K562 (cell line): ENCODE measurements at regions not wholly inside any gene's neighbourhood (a gene's known extent, or its start where the extent isn't known, plus 50 kb on each side); places are given as distances from the start of the nearest gene placed in this dataset.
A peak's percentile ranks its signal among the peaks of the same experiment; 100 is the strongest.

Experiments used
- ASH1L ChIP-seq: fragments of 450-650 bp; IDR thresholded peaks from 2 replicates; pipeline ENCODE4 v1.6.1; 2018; ENCODE audit warnings: borderline replicate concordance, mild to moderate bottlenecking, low read depth; ENCODE audit not compliant: partially characterized antibody
- ATF1 ChIP-seq, 2 experiments: fragments of 450-650 bp in 1 of 2; IDR thresholded peaks; 2 replicates each; pipeline ENCODE4 v1.6.1; 2016; ENCODE audit warnings: missing compliant biosample characterization in 1 of 2, missing genetic modification characterization in 1 of 2
- CTBP1 ChIP-seq: fragments of 450-650 bp; IDR thresholded peaks from 2 replicates; pipeline ENCODE4 v1.6.1; 2016; ENCODE audit warnings: borderline replicate concordance
- CTCF ChIP-seq, 3 experiments: IDR thresholded peaks in 2 of 3; conservative IDR thresholded peaks in 1 of 3; 2 replicates each; pipeline ENCODE4 v1.5.1; 2011 to 2012; ENCODE audit warnings: low read length in 3 of 3, mild to moderate bottlenecking in 3 of 3, control low read depth in 2 of 3, improper control_type of control experiment in 1 of 3, inconsistent platforms in 1 of 3, low read depth in 1 of 3, mixed read lengths in 1 of 3, moderate library complexity in 1 of 3; ENCODE audit not compliant: insufficient read depth in 2 of 3
- ELF4 ChIP-seq: fragments of 450-650 bp; formaldehyde crosslinking; IDR thresholded peaks from 2 replicates; pipeline ENCODE4 v1.4.0; 2022; ENCODE audit warnings: missing genetic modification characterization
- FOS ChIP-seq: IDR thresholded peaks from 3 replicates; pipeline ENCODE4 v1.6.1; 2011; ENCODE audit not compliant: insufficient read length; ENCODE audit errors: extremely low read depth
- HMG20B ChIP-seq: fragments of 250-450 bp; sonication (Bioruptor Pico); IDR thresholded peaks from 2 replicates; pipeline ENCODE4 v1.5.0; 2021; ENCODE audit warnings: mild to moderate bottlenecking
- KLF16 ChIP-seq: IDR thresholded peaks from 2 replicates; pipeline ENCODE4 v1.6.1; 2016; ENCODE audit warnings: antibody characterized with exemption
- POLR2H ChIP-seq: IDR thresholded peaks from 2 replicates; pipeline ENCODE4 v1.6.1; 2016; ENCODE audit warnings: missing genetic modification characterization, low read depth, mild to moderate bottlenecking, control low read depth, missing compliant biosample characterization, moderate library complexity
- PRPF4 ChIP-seq: fragments of 200-400 bp; formaldehyde crosslinking; IDR thresholded peaks from one replicate; pipeline ENCODE4 v1.6.1; 2017; ENCODE audit warnings: low read length, low read depth, mild to moderate bottlenecking; ENCODE audit not compliant: insufficient read depth, poor library complexity, severe bottlenecking
- RBM25 ChIP-seq: fragments of 200-400 bp; formaldehyde crosslinking; IDR thresholded peaks from 2 replicates; pipeline ENCODE4 v1.6.1; 2018; ENCODE audit warnings: low read length, low read depth, moderate library complexity; ENCODE audit not compliant: severe bottlenecking
- RCOR1 ChIP-seq, 2 experiments: IDR thresholded peaks; 2 replicates each; pipeline ENCODE4 v1.6.1; 2012; ENCODE audit warnings: low read depth in 2 of 2, low read length in 2 of 2, borderline replicate concordance in 1 of 2, improper control_type of control experiment in 1 of 2
- SAFB ChIP-seq: fragments of 200-400 bp; formaldehyde crosslinking; IDR thresholded peaks from 2 replicates; pipeline ENCODE4 v1.6.1; 2017; ENCODE audit warnings: low read depth, low read length, borderline replicate concordance
- TEAD4 ChIP-seq, 2 experiments: sonication (generic) in 1 of 2; formaldehyde crosslinking in 1 of 2; IDR thresholded peaks; 2 replicates each; pipeline versions ENCODE4 v1.6.1 to v1.8.0; 2012 to 2022; ENCODE audit warnings: borderline replicate concordance in 1 of 2, inconsistent platforms in 1 of 2, low read length in 1 of 2, mild to moderate bottlenecking in 1 of 2, missing genetic modification reagents in 1 of 2
- TGIF2 ChIP-seq: sonication (generic); formaldehyde crosslinking; IDR thresholded peaks from 2 replicates; pipeline ENCODE4 v1.8.1; 2022; ENCODE audit warnings: mild to moderate bottlenecking, missing genetic modification reagents, moderate library complexity
- ZNF23 ChIP-seq: fragments of 250-450 bp; sonication (Bioruptor Pico); IDR thresholded peaks from 2 replicates; pipeline ENCODE4 v1.4.0; 2020; ENCODE audit warnings: mild to moderate bottlenecking
- ZNF586 ChIP-seq: fragments of 450-650 bp; formaldehyde crosslinking; conservative IDR thresholded peaks from 2 replicates; pipeline ENCODE4 v1.4.0; 2020; ENCODE audit warnings: mild to moderate bottlenecking, moderate library complexity
- TF ChIP-seq, protein P1 (sequence below): fragments of 450-650 bp; IDR thresholded peaks from 2 replicates; pipeline ENCODE4 v1.6.1; 2016
- TF ChIP-seq, protein P2 (sequence below): fragments of 450-650 bp; IDR thresholded peaks from one replicate; pipeline ENCODE4 v1.6.1; 2018; ENCODE audit warnings: mild to moderate bottlenecking, moderate library complexity; ENCODE audit not compliant: partially characterized antibody
- TF ChIP-seq, protein P3 (sequence below): fragments of 450-650 bp; IDR thresholded peaks from 2 replicates; pipeline ENCODE4 v1.6.1; 2018; ENCODE audit not compliant: partially characterized antibody

- peak in 1 of 2 experiments; percentile 72; a peak in 2 of 4 replicates for TF ChIP-seq RCOR1 (IDR thresholded peaks at IDR 0.05; ENCODE audit: borderline replicate concordance in 1 of 2, low read depth in 2 of 2, low read length in 2 of 2)
- peak; percentile 68 for TF ChIP-seq FOS
- no peak for TF ChIP-seq TGIF2 (CRISPR knock-in tag)
- 0 out of 2 replicates have a peak, but pooled peaks have one; percentile 11 for TF ChIP-seq KLF16
- TF ChIP-seq TEAD4 (IDR thresholded peaks at IDR 0.05; ENCODE audit: low read length) = 0 out of 2 replicates have a peak, but pooled peaks have one; percentile 7
- no peak for TF ChIP-seq TEAD4 (CRISPR knock-in tag; IDR thresholded peaks at IDR 0.05; ENCODE audit: borderline replicate concordance)
- TF ChIP-seq, protein P1, sequence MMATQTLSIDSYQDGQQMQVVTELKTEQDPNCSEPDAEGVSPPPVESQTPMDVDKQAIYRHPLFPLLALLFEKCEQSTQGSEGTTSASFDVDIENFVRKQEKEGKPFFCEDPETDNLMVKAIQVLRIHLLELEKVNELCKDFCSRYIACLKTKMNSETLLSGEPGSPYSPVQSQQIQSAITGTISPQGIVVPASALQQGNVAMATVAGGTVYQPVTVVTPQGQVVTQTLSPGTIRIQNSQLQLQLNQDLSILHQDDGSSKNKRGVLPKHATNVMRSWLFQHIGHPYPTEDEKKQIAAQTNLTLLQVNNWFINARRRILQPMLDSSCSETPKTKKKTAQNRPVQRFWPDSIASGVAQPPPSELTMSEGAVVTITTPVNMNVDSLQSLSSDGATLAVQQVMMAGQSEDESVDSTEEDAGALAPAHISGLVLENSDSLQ = 0 out of 2 replicates have a peak, but pooled peaks have one; percentile 8
- TF ChIP-seq, protein P2, sequence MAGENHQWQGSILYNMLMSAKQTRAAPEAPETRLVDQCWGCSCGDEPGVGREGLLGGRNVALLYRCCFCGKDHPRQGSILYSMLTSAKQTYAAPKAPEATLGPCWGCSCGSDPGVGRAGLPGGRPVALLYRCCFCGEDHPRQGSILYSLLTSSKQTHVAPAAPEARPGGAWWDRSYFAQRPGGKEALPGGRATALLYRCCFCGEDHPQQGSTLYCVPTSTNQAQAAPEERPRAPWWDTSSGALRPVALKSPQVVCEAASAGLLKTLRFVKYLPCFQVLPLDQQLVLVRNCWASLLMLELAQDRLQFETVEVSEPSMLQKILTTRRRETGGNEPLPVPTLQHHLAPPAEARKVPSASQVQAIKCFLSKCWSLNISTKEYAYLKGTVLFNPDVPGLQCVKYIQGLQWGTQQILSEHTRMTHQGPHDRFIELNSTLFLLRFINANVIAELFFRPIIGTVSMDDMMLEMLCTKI = no peak
- no peak for TF ChIP-seq ZNF23 (CRISPR knock-in tag)
- peak; percentile 66 for TF ChIP-seq ASH1L
- 0 out of 6 replicates have a peak, but pooled peaks of 1 of the 3 experiments have one; percentile 2 for TF ChIP-seq CTCF (IDR thresholded peaks at IDR 0.05 in 2 of 3, conservative IDR thresholded peaks at IDR 0.05 in 1 of 3; ENCODE audit: insufficient read depth in 2 of 3, low read depth in 1 of 3, low read length in 3 of 3)
- TF ChIP-seq ATF1 (CRISPR knock-in tag; IDR thresholded peaks at IDR 0.05) = no peak
- TF ChIP-seq ATF1 (tag; IDR thresholded peaks at IDR 0.05) = peak; percentile 39; the same call in 1 of the 2 replicates
- TF ChIP-seq, protein P3, sequence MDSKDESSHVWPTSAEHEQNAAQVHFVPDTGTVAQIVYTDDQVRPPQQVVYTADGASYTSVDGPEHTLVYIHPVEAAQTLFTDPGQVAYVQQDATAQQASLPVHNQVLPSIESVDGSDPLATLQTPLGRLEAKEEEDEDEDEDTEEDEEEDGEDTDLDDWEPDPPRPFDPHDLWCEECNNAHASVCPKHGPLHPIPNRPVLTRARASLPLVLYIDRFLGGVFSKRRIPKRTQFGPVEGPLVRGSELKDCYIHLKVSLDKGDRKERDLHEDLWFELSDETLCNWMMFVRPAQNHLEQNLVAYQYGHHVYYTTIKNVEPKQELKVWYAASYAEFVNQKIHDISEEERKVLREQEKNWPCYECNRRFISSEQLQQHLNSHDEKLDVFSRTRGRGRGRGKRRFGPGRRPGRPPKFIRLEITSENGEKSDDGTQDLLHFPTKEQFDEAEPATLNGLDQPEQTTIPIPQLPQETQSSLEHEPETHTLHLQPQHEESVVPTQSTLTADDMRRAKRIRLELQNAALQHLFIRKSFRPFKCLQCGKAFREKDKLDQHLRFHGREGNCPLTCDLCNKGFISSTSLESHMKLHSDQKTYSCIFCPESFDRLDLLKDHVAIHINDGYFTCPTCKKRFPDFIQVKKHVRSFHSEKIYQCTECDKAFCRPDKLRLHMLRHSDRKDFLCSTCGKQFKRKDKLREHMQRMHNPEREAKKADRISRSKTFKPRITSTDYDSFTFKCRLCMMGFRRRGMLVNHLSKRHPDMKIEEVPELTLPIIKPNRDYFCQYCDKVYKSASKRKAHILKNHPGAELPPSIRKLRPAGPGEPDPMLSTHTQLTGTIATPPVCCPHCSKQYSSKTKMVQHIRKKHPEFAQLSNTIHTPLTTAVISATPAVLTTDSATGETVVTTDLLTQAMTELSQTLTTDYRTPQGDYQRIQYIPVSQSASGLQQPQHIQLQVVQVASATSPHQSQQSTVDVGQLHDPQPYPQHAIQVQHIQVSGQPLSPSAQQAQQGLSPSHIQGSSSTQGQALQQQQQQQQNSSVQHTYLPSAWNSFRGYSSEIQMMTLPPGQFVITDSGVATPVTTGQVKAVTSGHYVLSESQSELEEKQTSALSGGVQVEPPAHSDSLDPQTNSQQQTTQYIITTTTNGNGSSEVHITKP = peak; percentile 74
- peak; percentile 95 for TF ChIP-seq CTBP1
- no peak for TF ChIP-seq ZNF586 (CRISPR knock-in tag)
- peak; percentile 43; the same call in 1 of the 2 replicates for TF ChIP-seq POLR2H (tag)
- no peak for TF ChIP-seq HMG20B (CRISPR knock-in tag)
- no peak for TF ChIP-seq PRPF4
- TF ChIP-seq ELF4 (CRISPR knock-in tag) = 0 out of 2 replicates have a peak, but pooled peaks have one; percentile 11
- TF ChIP-seq SAFB = no peak
- TF ChIP-seq RBM25 = peak; percentile 35
Observed at GRCh38 chr3:72034986-72035385, 250.0 kb upstream of the PROK2 start (continued).
